H1 (cell line): ENCODE measurements at regions not wholly inside any gene's neighbourhood (a gene's known extent, or its start where the extent isn't known, plus 50 kb on each side); places are given as distances from the start of the nearest gene placed in this dataset.

Experiments
- CTCF ChIA-PET: fragments of 300-600 bp; sonication (Branson Sonifier 250); formaldehyde crosslinking; loops from one replicate; lab custom pipeline; 2021; ENCODE audit not compliant: partially characterized antibody; lab: Charles Lee
- POLR2A ChIA-PET: fragments of 300-600 bp; sonication (Branson Sonifier 250); formaldehyde crosslinking; loops from one replicate; lab custom pipeline; 2021; ENCODE audit warnings: inconsistent platforms; ENCODE audit not compliant: partially characterized antibody; lab: Charles Lee
- DNase-seq, 2 experiments: peaks; one replicate each; pipeline versions ENCODE4 v3.0.0 to v3.0.0-alpha.2; 2010 to 2022; ENCODE audit warnings: low spot score in 2 of 2, low read depth in 1 of 2, mixed read lengths in 1 of 2
- FAIRE-seq: peaks from 2 replicates; lab custom pipeline; 2011; peaks lifted over from hg19 to GRCh38; lab: Jason Lieb, UNC
- H2AFZ ChIP-seq: 2 replicates; pipeline ENCODE4 v1.8.1; 2012; ENCODE audit warnings: low read length, inconsistent platforms
- H2AK5ac ChIP-seq: 2 replicates; pipeline ENCODE4 v1.6.1; 2013; ENCODE audit warnings: low read depth, low read length
- H2BK120ac ChIP-seq: replicated peaks from 2 replicates; pipeline ENCODE3; 2013; ENCODE audit warnings: low read depth, low read length, inconsistent platforms
- H2BK12ac ChIP-seq: 2 replicates; pipeline ENCODE4 v1.6.1; 2013; ENCODE audit warnings: low read depth, low read length
- H2BK15ac ChIP-seq: 2 replicates; pipeline ENCODE4 v1.6.1; 2013; ENCODE audit warnings: low read length
- H2BK20ac ChIP-seq: 2 replicates; pipeline ENCODE4 v1.6.1; 2013; ENCODE audit warnings: low read length
- H2BK5ac ChIP-seq: 2 replicates; pipeline ENCODE4 v1.6.1; 2013; ENCODE audit warnings: low read depth, low read length
- H3K14ac ChIP-seq: 2 replicates; pipeline ENCODE4 v1.6.1; 2013; ENCODE audit warnings: inconsistent platforms; ENCODE audit not compliant: insufficient read length
- H3K18ac ChIP-seq: 2 replicates; pipeline ENCODE4 v1.6.1; 2013; ENCODE audit warnings: low read length; ENCODE audit errors: extremely low read depth
- H3K23ac ChIP-seq: 2 replicates; pipeline ENCODE4 v1.6.1; 2013; ENCODE audit warnings: inconsistent platforms; ENCODE audit not compliant: insufficient read length
- H3K23me2 ChIP-seq: 2 replicates; pipeline ENCODE4 v1.6.1; 2013; ENCODE audit warnings: low read depth, low read length
- H3K27ac ChIP-seq: 2 replicates; pipeline ENCODE4 v1.6.1; 2011; ENCODE audit warnings: low read depth, low read length, inconsistent platforms
- H3K27me3 ChIP-seq, 4 experiments: replicated peaks in 1 of 4; 1 replicate in 1 of 4; 2 replicates in 3 of 4; pipeline versions ENCODE4 v1.6.1 to v1.8.1; 2011 to 2013; ENCODE audit warnings: low read length in 3 of 4, mild to moderate bottlenecking in 3 of 4, inconsistent platforms in 2 of 4, mixed read lengths in 2 of 4, moderate library complexity in 1 of 4; ENCODE audit not compliant: control insufficient read depth in 3 of 4, insufficient read depth in 3 of 4; ENCODE audit errors: extremely low read depth in 1 of 4
- H3K36me3 ChIP-seq, 4 experiments: 2 replicates each; pipeline versions ENCODE4 v1.6.1 to v1.8.1; 2011 to 2013; ENCODE audit warnings: mild to moderate bottlenecking in 4 of 4, low read length in 3 of 4, moderate library complexity in 2 of 4, control low read depth in 1 of 4, inconsistent platforms in 1 of 4; ENCODE audit not compliant: insufficient read depth in 4 of 4, control insufficient read depth in 2 of 4
- H3K4ac ChIP-seq: replicated peaks from 2 replicates; pipeline ENCODE3; 2013; ENCODE audit warnings: low read length, low read depth, mixed read lengths, inconsistent platforms; ENCODE audit not compliant: insufficient read length
- H3K4me1 ChIP-seq, 4 experiments: replicated peaks in 1 of 4; 1 replicate in 1 of 4; 2 replicates in 3 of 4; pipeline versions ENCODE4 v1.6.1 to v1.8.1; 2011 to 2013; ENCODE audit warnings: low read length in 3 of 4, inconsistent platforms in 2 of 4, mixed read lengths in 1 of 4; ENCODE audit not compliant: insufficient read depth in 4 of 4, control insufficient read depth in 3 of 4
- H3K4me2 ChIP-seq, 2 experiments: 2 replicates each; pipeline versions ENCODE4 v1.6.1 to v1.8.1; 2011 to 2013; ENCODE audit warnings: low read depth in 2 of 2, low read length in 2 of 2, control low read depth in 1 of 2, inconsistent platforms in 1 of 2, mild to moderate bottlenecking in 1 of 2; ENCODE audit not compliant: insufficient read depth in 1 of 2
- H3K4me3 ChIP-seq, 4 experiments: fragments of 200-600, 300-600 bp in 1 of 4; sonication (generic), shearing (Covaris generic), sonication (Bioruptor Twin) in 1 of 4; 2 replicates each; pipeline versions ENCODE4 v1.5.1 to v1.8.1; 2011 to 2016; ENCODE audit warnings: low read length in 4 of 4, low read depth in 3 of 4, control low read depth in 2 of 4, inconsistent platforms in 2 of 4, mild to moderate bottlenecking in 2 of 4, mixed read lengths in 1 of 4, moderate library complexity in 1 of 4; ENCODE audit not compliant: insufficient read depth in 2 of 4; ENCODE audit errors: extremely low read depth in 1 of 4
- H3K56ac ChIP-seq: replicated peaks from 2 replicates; pipeline ENCODE3; 2013; ENCODE audit warnings: low read depth, mild to moderate bottlenecking, mixed read lengths, low read length, inconsistent platforms; ENCODE audit not compliant: insufficient read length
- H3K79me1 ChIP-seq: 2 replicates; pipeline ENCODE4 v1.6.1; 2013; ENCODE audit warnings: low read depth, low read length, control low read depth
- H3K79me2 ChIP-seq, 2 experiments: 2 replicates each; pipeline versions ENCODE4 v1.6.1 to v1.8.1; 2012 to 2013; ENCODE audit warnings: low read length in 2 of 2, mild to moderate bottlenecking in 2 of 2, inconsistent platforms in 1 of 2; ENCODE audit not compliant: insufficient read depth in 2 of 2, control insufficient read depth in 1 of 2
- H3K9ac ChIP-seq, 4 experiments: replicated peaks in 1 of 4; 1 replicate in 1 of 4; 2 replicates in 3 of 4; pipeline versions ENCODE4 v1.6.1 to v1.8.1; 2011 to 2013; ENCODE audit warnings: low read depth in 3 of 4, low read length in 3 of 4, control low read depth in 2 of 4, mild to moderate bottlenecking in 2 of 4, moderate library complexity in 2 of 4, inconsistent platforms in 1 of 4; ENCODE audit errors: extremely low read depth in 1 of 4
- H3K9me3 ChIP-seq, 2 experiments: 2 replicates each; pipeline versions ENCODE4 v1.6.1 to v1.8.1; 2012 to 2013; ENCODE audit warnings: mild to moderate bottlenecking in 2 of 2, moderate library complexity in 2 of 2, control low read depth in 1 of 2, inconsistent platforms in 1 of 2, low read depth in 1 of 2, low read length in 1 of 2, mixed read lengths in 1 of 2; ENCODE audit not compliant: insufficient read depth in 2 of 2
- H4K20me1 ChIP-seq, 2 experiments: replicated peaks in 1 of 2; 2 replicates each; pipeline versions ENCODE3 to v1.8.1; 2011 to 2013; ENCODE audit warnings: inconsistent platforms in 2 of 2, low read length in 2 of 2, mild to moderate bottlenecking in 1 of 2; ENCODE audit not compliant: insufficient read depth in 2 of 2, control insufficient read depth in 1 of 2
- H4K5ac ChIP-seq: 2 replicates; pipeline ENCODE4 v1.6.1; 2013; ENCODE audit warnings: low read length, low read depth, mixed read lengths, inconsistent platforms; ENCODE audit not compliant: insufficient read length
- H4K8ac ChIP-seq: 2 replicates; pipeline ENCODE4 v1.8.0; 2013; ENCODE audit warnings: mild to moderate bottlenecking, moderate library complexity, low read length, inconsistent platforms; ENCODE audit not compliant: insufficient read depth; ENCODE audit errors: extremely low read depth
- H4K91ac ChIP-seq: replicated peaks from 2 replicates; pipeline ENCODE3; 2013; ENCODE audit warnings: low read length, mixed read lengths, inconsistent platforms; ENCODE audit not compliant: insufficient read length
- CTCF ChIP-seq, 3 experiments: IDR thresholded peaks; 1 replicate in 2 of 3; 2 replicates in 1 of 3; pipeline versions ENCODE4 v1.5.1 to v1.6.1; 2011; ENCODE audit warnings: low read length in 3 of 3, mild to moderate bottlenecking in 3 of 3, inconsistent platforms in 2 of 3, low read depth in 1 of 3, moderate library complexity in 1 of 3; ENCODE audit not compliant: insufficient read depth in 1 of 3; ENCODE audit errors: control extremely low read depth in 1 of 3
- POLR2A ChIP-seq, 2 experiments: IDR thresholded peaks; 1 replicate in 1 of 2; 2 replicates in 1 of 2; pipeline ENCODE4 v1.6.1; 2011; ENCODE audit warnings: low read depth in 2 of 2, low read length in 2 of 2, mild to moderate bottlenecking in 2 of 2; ENCODE audit errors: control extremely low read depth in 1 of 2
- WGBS, 2 experiments: shearing (Covaris generic) in 1 of 2; methylation state at CpG; one replicate each; pipeline versions ENCODE4 v1.1.6 to v1.1.7; 2013 to 2015; ENCODE audit warnings: low lambda C conversion rate in 2 of 2, mixed read lengths in 2 of 2, inconsistent platforms in 1 of 2, low coverage in 1 of 2, missing lambda C conversion rate in 1 of 2; ENCODE audit not compliant: insufficient replicate concordance in 2 of 2, insufficient coverage in 1 of 2, insufficient read length in 1 of 2; ENCODE audit errors: extremely low coverage in 1 of 2, missing lambda C conversion rate in 1 of 2; 5-methylcytosine and 5-hydroxymethylcytosine counted together

GRCh38 chr22:47724751-47725150 is 962.3 kb downstream of the TBC1D22A start:
- H3K9me3 ChIP-seq, result peaks cover 0 to under 1% of the 10 kb centered on the region in 2 experiments; a peak in 1 of 4 replicates
- no peak overlapping the region for H3K14ac ChIP-seq
- no peak overlapping the region for H2AK5ac ChIP-seq
- H4K8ac ChIP-seq, result no peak overlapping the region
- no peak for TF ChIP-seq POLR2A (IDR thresholded peaks at IDR 0.05; ENCODE audit: control extremely low read depth in 1 of 2, low read depth in 2 of 2, low read length in 2 of 2)
- TF ChIP-seq CTCF (IDR thresholded peaks at IDR 0.05; ENCODE audit: control extremely low read depth in 1 of 3, insufficient read depth in 1 of 3, low read depth in 1 of 3, low read length in 3 of 3), result no peak
- H3K27me3 ChIP-seq, result no peaks in the 10 kb centered on the region
- no peaks in the 10 kb centered on the region for H3K79me2 ChIP-seq
- peaks cover 0 to 3% (median under 1%) of the 10 kb centered on the region in 4 experiments; a peak in 2 of 7 replicates for H3K4me1 ChIP-seq
- no peak overlapping the region for H4K5ac ChIP-seq
- H3K36me3 ChIP-seq, result no peaks in the 10 kb centered on the region
- no peak overlapping the region for H3K23ac ChIP-seq
- no peak overlapping the region for H3K56ac ChIP-seq
- no peak overlapping the region for H2AFZ ChIP-seq
- no peak overlapping the region for H3K4me2 ChIP-seq
- H2BK120ac ChIP-seq, result no peak overlapping the region
- no peak overlapping the region for H2BK5ac ChIP-seq
- no peak overlapping the region for H3K9ac ChIP-seq
- FAIRE-seq (no peak), DNase-seq (no peak)
- H3K79me1 ChIP-seq, result no peaks in the 10 kb centered on the region
- H3K4ac ChIP-seq, result no peak overlapping the region
- 50% methylated on average over 2 of the region's 2 CpGs; no CpG with 5 or more reads in 1 of the 2 experiments for WGBS, 2 experiments
- H2BK12ac ChIP-seq, result no peak overlapping the region
- H3K4me3 ChIP-seq, result no peak overlapping the region
- H2BK20ac ChIP-seq, result no peak overlapping the region
- H4K91ac ChIP-seq, result no peak overlapping the region
- CTCF ChIA-PET, result interaction anchor here (0.8 to 1.3 kb wide), 5 partner anchors 11 to 58 kb away, joined by 3 to 5 read pairs (median 4); no protein-coding TSS in a partner anchor
- H3K23me2 ChIP-seq, result no peaks in the 10 kb centered on the region
- no peaks in the 10 kb centered on the region for H4K20me1 ChIP-seq
- no peak overlapping the region for H2BK15ac ChIP-seq
- POLR2A ChIA-PET, result interaction anchor here (2.1 kb wide), 1 partner anchor 11 kb away, joined by 4 read pairs; no protein-coding TSS in a partner anchor
- no peak overlapping the region for H3K18ac ChIP-seq
- H3K27ac ChIP-seq, result no peak overlapping the region
